ENCODE measurements at regions not wholly inside any gene's neighbourhood (a gene's known extent, or its start where the extent isn't known, plus 50 kb on each side); places are given as distances from the start of the nearest gene placed in this dataset.

GRCh38 chr7:92953657-92954056 lies 117.3 kb upstream of the CDK6 start (continued):
- TF ChIP-seq, protein P1, sequence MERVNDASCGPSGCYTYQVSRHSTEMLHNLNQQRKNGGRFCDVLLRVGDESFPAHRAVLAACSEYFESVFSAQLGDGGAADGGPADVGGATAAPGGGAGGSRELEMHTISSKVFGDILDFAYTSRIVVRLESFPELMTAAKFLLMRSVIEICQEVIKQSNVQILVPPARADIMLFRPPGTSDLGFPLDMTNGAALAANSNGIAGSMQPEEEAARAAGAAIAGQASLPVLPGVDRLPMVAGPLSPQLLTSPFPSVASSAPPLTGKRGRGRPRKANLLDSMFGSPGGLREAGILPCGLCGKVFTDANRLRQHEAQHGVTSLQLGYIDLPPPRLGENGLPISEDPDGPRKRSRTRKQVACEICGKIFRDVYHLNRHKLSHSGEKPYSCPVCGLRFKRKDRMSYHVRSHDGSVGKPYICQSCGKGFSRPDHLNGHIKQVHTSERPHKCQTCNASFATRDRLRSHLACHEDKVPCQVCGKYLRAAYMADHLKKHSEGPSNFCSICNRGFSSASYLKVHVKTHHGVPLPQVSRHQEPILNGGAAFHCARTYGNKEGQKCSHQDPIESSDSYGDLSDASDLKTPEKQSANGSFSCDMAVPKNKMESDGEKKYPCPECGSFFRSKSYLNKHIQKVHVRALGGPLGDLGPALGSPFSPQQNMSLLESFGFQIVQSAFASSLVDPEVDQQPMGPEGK (tag by site-specific recombination; IDR thresholded peaks at IDR 0.05), result no peak
- TF ChIP-seq ZSCAN18 (tag by site-specific recombination; IDR thresholded peaks at IDR 0.05), result no peak

DNA sequence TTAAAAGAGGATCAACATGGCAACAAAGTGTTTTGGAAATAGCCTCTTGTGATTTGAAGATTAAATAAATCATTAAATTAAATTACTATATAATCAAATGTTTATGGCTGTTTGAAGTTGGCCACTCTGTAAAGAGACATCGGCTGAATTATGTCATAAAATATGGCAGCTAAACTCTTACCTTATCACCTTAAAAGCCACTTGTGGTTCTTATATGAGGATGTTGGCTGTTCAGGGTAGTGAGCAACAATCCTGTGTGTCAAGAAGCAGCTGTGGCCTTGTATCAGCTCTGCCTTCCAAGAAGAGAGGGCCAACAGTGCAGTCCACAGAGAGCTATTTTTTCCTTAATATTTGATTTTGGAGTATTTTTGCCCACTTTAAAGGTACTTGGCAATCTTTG lies 113.4 kb upstream of the CDK6 start:
- Histone ChIP-seq H3K4me3 (ENCODE audit: low read depth, low read length) (no peak overlapping the region), H3K4me1 (ENCODE audit: control insufficient read depth, insufficient read depth, low read length) (no peaks in the 10 kb centered on the region), H3K27ac (ENCODE audit: extremely low read depth, low read depth, low read length) (no peak overlapping the region), H3K36me3 (ENCODE audit: control insufficient read depth in 2 of 2, insufficient read depth in 1 of 2, low read length in 2 of 2) (no peaks in the 10 kb centered on the region), H3K9me3 (ENCODE audit: control insufficient read depth, insufficient read depth, low read depth, low read length) (no peaks in the 10 kb centered on the region)
- ChIA-PET POLR2A (interaction anchor here (0.6 kb wide), 1 partner anchor 11 kb away, joined by 3 read pairs; no protein-coding TSS in a partner anchor), CTCF (no interaction called here)
- TF ChIP-seq, protein P2, sequence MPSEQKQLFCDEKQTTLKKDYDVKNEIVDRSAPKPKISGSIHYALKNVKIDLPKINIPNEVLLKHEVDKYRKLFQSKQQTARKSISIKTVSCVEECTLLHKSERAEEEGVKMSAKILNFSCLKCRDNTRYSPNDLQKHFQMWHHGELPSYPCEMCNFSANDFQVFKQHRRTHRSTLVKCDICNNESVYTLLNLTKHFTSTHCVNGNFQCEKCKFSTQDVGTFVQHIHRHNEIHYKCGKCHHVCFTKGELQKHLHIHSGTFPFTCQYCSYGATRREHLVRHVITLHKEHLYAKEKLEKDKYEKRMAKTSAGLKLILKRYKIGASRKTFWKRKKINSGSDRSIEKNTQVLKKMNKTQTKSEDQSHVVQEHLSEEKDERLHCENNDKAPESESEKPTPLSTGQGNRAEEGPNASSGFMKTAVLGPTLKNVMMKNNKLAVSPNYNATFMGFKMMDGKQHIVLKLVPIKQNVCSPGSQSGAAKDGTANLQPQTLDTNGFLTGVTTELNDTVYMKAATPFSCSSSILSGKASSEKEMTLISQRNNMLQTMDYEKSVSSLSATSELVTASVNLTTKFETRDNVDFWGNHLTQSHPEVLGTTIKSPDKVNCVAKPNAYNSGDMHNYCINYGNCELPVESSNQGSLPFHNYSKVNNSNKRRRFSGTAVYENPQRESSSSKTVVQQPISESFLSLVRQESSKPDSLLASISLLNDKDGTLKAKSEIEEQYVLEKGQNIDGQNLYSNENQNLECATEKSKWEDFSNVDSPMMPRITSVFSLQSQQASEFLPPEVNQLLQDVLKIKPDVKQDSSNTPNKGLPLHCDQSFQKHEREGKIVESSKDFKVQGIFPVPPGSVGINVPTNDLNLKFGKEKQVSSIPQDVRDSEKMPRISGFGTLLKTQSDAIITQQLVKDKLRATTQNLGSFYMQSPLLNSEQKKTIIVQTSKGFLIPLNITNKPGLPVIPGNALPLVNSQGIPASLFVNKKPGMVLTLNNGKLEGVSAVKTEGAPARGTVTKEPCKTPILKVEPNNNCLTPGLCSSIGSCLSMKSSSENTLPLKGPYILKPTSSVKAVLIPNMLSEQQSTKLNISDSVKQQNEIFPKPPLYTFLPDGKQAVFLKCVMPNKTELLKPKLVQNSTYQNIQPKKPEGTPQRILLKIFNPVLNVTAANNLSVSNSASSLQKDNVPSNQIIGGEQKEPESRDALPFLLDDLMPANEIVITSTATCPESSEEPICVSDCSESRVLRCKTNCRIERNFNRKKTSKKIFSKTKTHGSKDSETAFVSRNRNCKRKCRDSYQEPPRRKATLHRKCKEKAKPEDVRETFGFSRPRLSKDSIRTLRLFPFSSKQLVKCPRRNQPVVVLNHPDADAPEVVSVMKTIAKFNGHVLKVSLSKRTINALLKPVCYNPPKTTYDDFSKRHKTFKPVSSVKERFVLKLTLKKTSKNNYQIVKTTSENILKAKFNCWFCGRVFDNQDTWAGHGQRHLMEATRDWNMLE (tag by site-specific recombination; conservative IDR thresholded peaks at IDR 0.05; ENCODE audit: low read depth), result no peak
- TF ChIP-seq ZNF692 (tag by site-specific recombination; IDR thresholded peaks at IDR 0.05), result no peak
- no peak for TF ChIP-seq INSM2 (tag by site-specific recombination; IDR thresholded peaks at IDR 0.05)
- no peak for TF ChIP-seq ZNF610 (tag by site-specific recombination; IDR thresholded peaks at IDR 0.05; ENCODE audit: borderline replicate concordance)
- TF ChIP-seq ZNF426 (tag by site-specific recombination; IDR thresholded peaks at IDR 0.05), result no peak
- TF ChIP-seq KLF16 (tag by site-specific recombination; IDR thresholded peaks at IDR 0.05), result no peak
- TF ChIP-seq CTCF (tag by site-specific recombination; IDR thresholded peaks at IDR 0.05), result no peak
- TF ChIP-seq HOXC10 (CRISPR knock-in tag; IDR thresholded peaks at IDR 0.05), result no peak
- TF ChIP-seq ZNF776 (tag by site-specific recombination; IDR thresholded peaks at IDR 0.05; ENCODE audit: borderline replicate concordance), result no peak
- TF ChIP-seq ZNF658 (tag by site-specific recombination; IDR thresholded peaks at IDR 0.05), result no peak
- no peak for TF ChIP-seq ZNF16 (tag by site-specific recombination; IDR thresholded peaks at IDR 0.05; ENCODE audit: low read depth)
- no peak for TF ChIP-seq ZNF747 (tag by site-specific recombination; IDR thresholded peaks at IDR 0.05)
- no peak for TF ChIP-seq KLF10 (tag by site-specific recombination; IDR thresholded peaks at IDR 0.05)
- no peak for TF ChIP-seq TSHZ1 (tag by site-specific recombination; IDR thresholded peaks at IDR 0.05; ENCODE audit: borderline replicate concordance)
- TF ChIP-seq ZNF223 (tag by site-specific recombination; IDR thresholded peaks at IDR 0.05), result no peak
